Mesenchymal stem cell (in vitro differentiated cells and primary cell): ENCODE measurements at regions not wholly inside any gene's neighbourhood (a gene's known extent, or its start where the extent isn't known, plus 50 kb on each side); places are given as distances from the start of the nearest gene placed in this dataset.
"Not testable (repeated sequence)": the region's sequence is repeated elsewhere in the genome, so short reads cannot be mapped to it uniquely, and the experiment has no call there.

Experiments used
- DNase-seq: peaks from one replicate; pipeline ENCODE4 v3.0.0-alpha.2; 2013
- H2AFZ ChIP-seq: one replicate; pipeline ENCODE4 v1.6.1; 2013; ENCODE audit warnings: low read depth, mild to moderate bottlenecking, control low read depth, inconsistent platforms, low read length, moderate library complexity
- H2AK5ac ChIP-seq: 2 replicates; pipeline ENCODE4 v1.6.1; 2013; ENCODE audit warnings: low read length, moderate library complexity, mild to moderate bottlenecking, inconsistent platforms; ENCODE audit not compliant: severe bottlenecking
- H2BK120ac ChIP-seq: one replicate; pipeline ENCODE4 v1.6.1; 2013; ENCODE audit warnings: low read depth, mild to moderate bottlenecking, inconsistent platforms, low read length, moderate library complexity
- H2BK12ac ChIP-seq, 2 experiments: one replicate each; pipeline ENCODE4 v1.6.1; 2013; ENCODE audit warnings: inconsistent platforms in 2 of 2, low read length in 2 of 2, mild to moderate bottlenecking in 2 of 2, moderate library complexity in 2 of 2, control low read depth in 1 of 2
- H2BK15ac ChIP-seq: one replicate; pipeline ENCODE4 v1.6.1; 2013; ENCODE audit warnings: mild to moderate bottlenecking, low read depth, inconsistent platforms; ENCODE audit not compliant: poor library complexity, severe bottlenecking
- H2BK5ac ChIP-seq: 2 replicates; pipeline ENCODE4 v1.6.1; 2013; ENCODE audit warnings: low read depth, mild to moderate bottlenecking, low read length, control low read depth, inconsistent platforms; ENCODE audit not compliant: poor library complexity, severe bottlenecking
- H3K14ac ChIP-seq, 2 experiments: one replicate each; pipeline ENCODE4 v1.6.1; 2013; ENCODE audit warnings: inconsistent platforms in 2 of 2, low read length in 2 of 2, control low read depth in 1 of 2, mild to moderate bottlenecking in 1 of 2, moderate library complexity in 1 of 2
- H3K18ac ChIP-seq, 2 experiments: one replicate each; pipeline ENCODE4 v1.6.1; 2013; ENCODE audit warnings: inconsistent platforms in 2 of 2, low read length in 2 of 2, control low read depth in 1 of 2, low read depth in 1 of 2, mild to moderate bottlenecking in 1 of 2
- H3K23ac ChIP-seq, 2 experiments: one replicate each; pipeline ENCODE4 v1.6.1; 2013; ENCODE audit warnings: inconsistent platforms in 2 of 2, low read length in 2 of 2, mild to moderate bottlenecking in 2 of 2, moderate library complexity in 2 of 2, control low read depth in 1 of 2
- H3K27ac ChIP-seq: 2 replicates; pipeline ENCODE4 v1.5.1; 2013; ENCODE audit warnings: mild to moderate bottlenecking, moderate library complexity, low read length, control low read depth, inconsistent platforms; ENCODE audit not compliant: poor library complexity, severe bottlenecking
- H3K27me3 ChIP-seq, 2 experiments: 2 replicates each; pipeline versions ENCODE4 v1.6.1 to v1.7.0; 2013; ENCODE audit warnings: low read length in 2 of 2, mild to moderate bottlenecking in 2 of 2, moderate library complexity in 2 of 2, control low read depth in 1 of 2, inconsistent platforms in 1 of 2; ENCODE audit not compliant: control insufficient read depth in 1 of 2, insufficient read depth in 1 of 2
- H3K36me3 ChIP-seq, 2 experiments: 2 replicates each; pipeline versions ENCODE4 v1.6.1 to v1.7.0; 2013; ENCODE audit warnings: low read length in 2 of 2, control low read depth in 1 of 2, inconsistent platforms in 1 of 2, low read depth in 1 of 2, mild to moderate bottlenecking in 1 of 2; ENCODE audit not compliant: insufficient read depth in 2 of 2, control insufficient read depth in 1 of 2
- H3K4ac ChIP-seq, 2 experiments: one replicate each; pipeline ENCODE4 v1.6.1; 2013; ENCODE audit warnings: inconsistent platforms in 2 of 2, low read length in 2 of 2, mild to moderate bottlenecking in 2 of 2, moderate library complexity in 2 of 2, control low read depth in 1 of 2, low read depth in 1 of 2
- H3K4me1 ChIP-seq: 2 replicates; pipeline ENCODE4 v1.6.1; 2013; ENCODE audit warnings: low read depth, low read length, control low read depth; ENCODE audit not compliant: control insufficient read depth, insufficient read depth
- H3K4me2 ChIP-seq: 2 replicates; pipeline ENCODE4 v1.6.1; 2013; ENCODE audit warnings: low read length, mild to moderate bottlenecking, inconsistent platforms; ENCODE audit not compliant: poor library complexity, severe bottlenecking
- H3K4me3 ChIP-seq, 2 experiments: 2 replicates each; pipeline versions ENCODE4 v1.5.1 to v1.7.0; 2013; ENCODE audit warnings: low read length in 2 of 2, mild to moderate bottlenecking in 2 of 2, control low read depth in 1 of 2, low read depth in 1 of 2; ENCODE audit not compliant: insufficient read depth in 1 of 2
- H3K79me1 ChIP-seq: replicated peaks from 2 replicates; pipeline ENCODE4 v1.6.1; 2013; ENCODE audit warnings: mild to moderate bottlenecking, control low read depth, low read length, inconsistent platforms; ENCODE audit not compliant: poor library complexity, severe bottlenecking
- H3K9ac ChIP-seq: 2 replicates; pipeline ENCODE4 v1.7.0; 2013; ENCODE audit warnings: mild to moderate bottlenecking, low read length, moderate library complexity
- H3K9me3 ChIP-seq: 2 replicates; pipeline ENCODE4 v1.7.0; 2013; ENCODE audit warnings: mild to moderate bottlenecking, low read length; ENCODE audit not compliant: control insufficient read depth
- H4K8ac ChIP-seq: one replicate; pipeline ENCODE4 v1.6.1; 2013; ENCODE audit warnings: inconsistent platforms, mild to moderate bottlenecking, low read length, moderate library complexity
- H4K91ac ChIP-seq: one replicate; pipeline ENCODE4 v1.6.1; 2013; ENCODE audit warnings: mild to moderate bottlenecking, low read length, inconsistent platforms
- WGBS: methylation state at CpG from one replicate; pipeline ENCODE4 v1.1.7; 2013; ENCODE audit warnings: mixed read lengths; 5-methylcytosine and 5-hydroxymethylcytosine counted together

DNA sequence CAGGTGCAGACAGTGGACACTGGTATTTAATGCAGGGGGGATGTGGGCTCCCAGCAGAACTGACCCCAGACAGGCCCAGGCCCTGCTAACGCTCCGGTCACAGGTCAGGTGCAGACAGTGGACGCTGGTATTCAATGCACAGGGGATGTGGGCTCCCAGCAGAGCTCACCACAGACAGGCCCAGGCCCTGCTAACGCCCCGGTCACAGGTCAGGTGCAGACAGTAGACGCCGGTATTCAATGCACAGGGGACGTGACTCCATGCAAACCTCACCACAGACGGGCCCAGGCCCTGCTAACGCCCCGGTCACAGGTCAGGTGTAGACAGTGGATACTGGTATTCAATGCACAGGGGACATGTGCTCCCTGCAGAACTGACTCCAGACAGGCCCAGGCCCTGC, 98.0 kb downstream of the SHOX start:
- H3K79me1 ChIP-seq, H2BK5ac ChIP-seq, H4K8ac ChIP-seq, DNase-seq, H2AK5ac ChIP-seq, H3K27me3 ChIP-seq, H3K4me1 ChIP-seq, H2BK120ac ChIP-seq, H3K14ac ChIP-seq, H2AFZ ChIP-seq, H3K18ac ChIP-seq, H4K91ac ChIP-seq, H3K9ac ChIP-seq, H3K4me3 ChIP-seq, H3K27ac ChIP-seq, H3K4me2 ChIP-seq, H2BK15ac ChIP-seq, H3K23ac ChIP-seq, H3K4ac ChIP-seq, H3K36me3 ChIP-seq, H2BK12ac ChIP-seq: not testable (repeated sequence)
- 62% methylated on average over 5 of the region's 11 CpGs for WGBS
- H3K9me3 ChIP-seq = peaks cover 15% of the 10 kb centered on the region

DNA sequence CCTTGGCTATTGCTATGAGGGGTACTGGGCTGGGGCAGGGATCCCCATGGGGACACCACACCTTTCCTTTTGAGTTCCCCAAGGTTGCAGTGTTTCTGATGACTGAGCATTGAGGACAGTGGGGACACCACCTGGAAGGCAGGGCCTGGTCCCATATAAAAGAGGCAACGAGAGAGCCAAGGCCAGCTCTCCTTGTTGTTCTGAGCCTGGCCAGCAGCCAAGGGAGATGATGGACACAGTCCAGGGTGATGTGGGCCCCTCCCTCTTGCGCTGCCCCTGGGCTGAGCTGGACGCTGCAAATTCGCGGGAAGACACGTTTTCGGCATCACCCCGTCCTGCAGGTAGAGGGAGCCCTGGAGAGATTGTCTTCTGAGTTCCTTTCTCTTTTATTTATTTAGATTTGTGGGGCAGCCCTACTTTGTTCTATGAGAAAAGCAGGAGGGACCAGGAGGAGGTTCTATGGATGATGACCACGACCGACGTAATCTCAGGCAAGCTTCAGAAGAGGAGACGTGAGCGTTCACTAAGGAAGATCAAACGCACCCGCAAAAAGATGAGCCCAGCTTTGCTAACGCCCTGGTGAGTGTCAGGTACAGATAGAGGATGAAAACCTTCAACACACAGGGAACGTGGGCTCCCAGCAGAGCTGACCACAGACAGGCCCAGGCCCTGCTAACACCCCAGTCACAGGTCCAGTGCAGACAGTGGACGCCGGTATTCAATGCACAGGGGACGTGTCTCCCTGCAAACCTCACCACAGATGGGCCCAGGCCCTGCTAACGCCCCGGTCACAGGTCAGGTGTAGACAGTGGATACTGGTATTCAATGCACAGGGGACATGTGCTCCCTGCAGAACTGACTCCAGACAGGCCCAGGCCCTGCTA, 97.4 kb downstream of the SHOX start:
- Histone ChIP-seq H3K4me3 (no peak overlapping the region), H2AFZ (no peak overlapping the region), H3K36me3 (no peaks in the 10 kb centered on the region), H3K27me3 (no peaks in the 10 kb centered on the region), H3K4me2 (no peak overlapping the region), H3K18ac (no peak overlapping the region), H3K14ac (no peak overlapping the region), H4K91ac (no peak overlapping the region), H3K4ac (no peak overlapping the region), H3K9me3 (peaks cover 18% of the 10 kb centered on the region), H2BK120ac (no peak overlapping the region), H3K23ac (no peak overlapping the region), H2AK5ac (no peak overlapping the region), H3K27ac (no peak overlapping the region), H3K4me1 (no peaks in the 10 kb centered on the region), H2BK12ac (no peak overlapping the region), H4K8ac (no peak overlapping the region), H2BK15ac (no peak overlapping the region), H2BK5ac (no peak overlapping the region), H3K79me1 (no peaks in the 10 kb centered on the region), H3K9ac (no peak overlapping the region)
- no peak for DNase-seq
- WGBS = 38% methylated on average over 20 of the region's 22 CpGs

DNA sequence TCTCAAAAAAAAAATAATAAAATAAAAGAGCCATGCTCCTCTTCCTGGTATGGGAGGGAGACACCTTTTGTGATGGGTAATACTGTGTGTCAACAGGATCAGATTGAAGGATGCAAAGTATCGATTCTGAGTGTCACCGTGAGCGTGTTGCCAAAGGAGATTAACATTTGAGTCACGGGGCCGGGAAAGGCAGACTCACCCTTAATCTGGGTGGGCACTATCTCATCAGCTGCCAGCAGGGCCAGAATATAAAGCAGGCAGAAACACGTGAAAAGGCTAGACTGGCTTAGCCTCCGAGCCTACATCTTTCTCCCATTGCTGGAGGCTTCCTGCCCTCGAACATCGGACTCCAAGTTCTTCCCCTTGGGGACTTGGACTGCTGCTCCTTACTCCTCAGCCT, 95.4 kb downstream of the SHOX start:
- Histone ChIP-seq H2AK5ac (no peak overlapping the region), H2BK15ac (no peak overlapping the region), H3K23ac (no peak overlapping the region), H3K14ac (no peak overlapping the region), H3K4ac (no peak overlapping the region), H3K27ac (no peak overlapping the region), H2BK120ac (no peak overlapping the region), H3K36me3 (no peaks in the 10 kb centered on the region), H2BK5ac (no peak overlapping the region), H2AFZ (no peak overlapping the region), H3K27me3 (no peaks in the 10 kb centered on the region), H3K4me2 (no peak overlapping the region), H3K18ac (no peak overlapping the region), H3K4me1 (no peaks in the 10 kb centered on the region), H4K91ac (no peak overlapping the region), H2BK12ac (no peak overlapping the region), H3K9me3 (peaks cover 18% of the 10 kb centered on the region), H3K79me1 (no peaks in the 10 kb centered on the region), H3K9ac (no peak overlapping the region), H4K8ac (no peak overlapping the region), H3K4me3 (no peak overlapping the region)
- no peak for DNase-seq
- WGBS = 95% methylated on average over 9 of the region's 9 CpGs

DNA sequence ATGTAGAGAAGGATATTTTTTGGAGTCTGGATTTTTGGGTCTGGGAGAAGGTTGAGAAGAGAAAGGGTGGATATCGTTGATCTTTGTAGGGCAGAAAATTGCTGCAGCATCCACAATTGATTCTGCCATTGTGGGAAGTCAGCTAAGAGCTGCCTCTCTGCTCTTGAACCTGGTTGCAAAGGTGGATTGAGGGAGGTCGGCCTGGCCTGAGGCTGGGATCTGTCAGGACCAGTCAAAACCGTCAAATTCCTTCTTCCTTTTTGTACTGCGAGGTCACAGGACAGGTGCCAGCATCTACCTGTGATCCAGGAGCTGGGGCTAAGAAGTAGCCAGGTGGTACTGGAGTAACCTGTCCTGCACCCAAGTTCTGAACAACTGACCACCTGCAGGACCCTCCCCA, 93.7 kb downstream of the SHOX start:
- Histone ChIP-seq H3K9ac (no peak overlapping the region), H4K8ac (no peak overlapping the region), H3K79me1 (no peaks in the 10 kb centered on the region), H2AFZ (no peak overlapping the region), H2BK120ac (no peak overlapping the region), H3K4me1 (no peaks in the 10 kb centered on the region), H3K4me2 (no peak overlapping the region), H2BK12ac (no peak overlapping the region), H2BK15ac (no peak overlapping the region), H3K23ac (no peak overlapping the region), H4K91ac (no peak overlapping the region), H3K18ac (no peak overlapping the region), H2BK5ac (no peak overlapping the region), H3K4me3 (no peak overlapping the region), H2AK5ac (no peak overlapping the region), H3K9me3 (peaks cover 27% of the 10 kb centered on the region), H3K4ac (no peak overlapping the region), H3K14ac (no peak overlapping the region), H3K36me3 (no peaks in the 10 kb centered on the region), H3K27ac (no peak overlapping the region), H3K27me3 (no peaks in the 10 kb centered on the region)
- DNase-seq = no peak
- WGBS = 92% methylated on average over 4 of the region's 4 CpGs
